Gastroesophageal sphincter (tissue), 4 donors: ENCODE measurements at regions not wholly inside any gene's neighbourhood (a gene's known extent, or its start where the extent isn't known, plus 50 kb on each side); places are given as distances from the start of the nearest gene placed in this dataset.

Experiments
- ATAC-seq: fragments of 150-250 bp; one replicate; pipeline ENCODE4 v1.9.1; 2016; ENCODE audit warnings: mild to moderate bottlenecking, moderate library complexity
- H3K27ac ChIP-seq, 4 donors: fragments of 200-600 bp; sonication (generic) in 3 of 4; 1 replicate in 3 of 4; 2 replicates in 1 of 4; pipeline ENCODE4 v1.5.1; 2016 to 2019
- H3K27me3 ChIP-seq: fragments of 200-600 bp; sonication (generic); one replicate; pipeline ENCODE4 v1.5.1; 2019
- H3K36me3 ChIP-seq, 2 donors: fragments of 200-600 bp; sonication (generic); one replicate each; pipeline ENCODE4 v1.5.1; 2019; ENCODE audit warnings: control low read depth in 1 of 2
- H3K4me1 ChIP-seq, 3 donors: fragments of 200-600 bp; sonication (generic); 1 replicate in 2 of 3; 2 replicates in 1 of 3; pipeline ENCODE4 v1.5.1; 2016 to 2019; ENCODE audit warnings: control low read depth in 2 of 3
- H3K4me3 ChIP-seq, 2 donors: fragments of 200-600 bp; sonication (generic); one replicate each; pipeline ENCODE4 v1.5.1; 2019; ENCODE audit warnings: mild to moderate bottlenecking in 1 of 2, moderate library complexity in 1 of 2
- H3K9me3 ChIP-seq, 3 donors: fragments of 200-600 bp; sonication (generic); one replicate each; pipeline ENCODE4 v1.5.1; 2017 to 2019; ENCODE audit warnings: control low read depth in 2 of 3
- CTCF ChIP-seq, 4 experiments: fragments of 200-600 bp in 2 of 4; fragments of 450-650 bp in 2 of 4; sonication (generic) in 1 of 4; IDR thresholded peaks; one replicate each; pipeline ENCODE4 v1.5.1; 2017 to 2019; ENCODE audit warnings: antibody characterized with exemption in 4 of 4, mild to moderate bottlenecking in 2 of 4, moderate library complexity in 2 of 4
- EP300 ChIP-seq: sonication (generic); formaldehyde crosslinking; IDR thresholded peaks from one replicate; pipeline ENCODE4 v1.6.1; 2017; ENCODE audit warnings: antibody characterized with exemption, mild to moderate bottlenecking
- POLR2A ChIP-seq, 2 donors: fragments of 450-650 bp; IDR thresholded peaks; one replicate each; pipeline ENCODE4 v1.6.1; 2017; ENCODE audit warnings: antibody characterized with exemption in 2 of 2, mild to moderate bottlenecking in 2 of 2, moderate library complexity in 1 of 2
- POLR2AphosphoS5 ChIP-seq: sonication (generic); formaldehyde crosslinking; IDR thresholded peaks from one replicate; pipeline ENCODE4 v1.6.1; 2017; ENCODE audit warnings: antibody characterized with exemption
- WGBS, 2 donors: methylation state at CpG; one replicate each; pipeline ENCODE4 v1.1.5; 2018; ENCODE audit warnings: low coverage in 1 of 2; 5-methylcytosine and 5-hydroxymethylcytosine counted together

- no peaks in the 10 kb centered on the region for H3K27me3 ChIP-seq
- no peak overlapping the region for H3K27ac ChIP-seq
- no peak overlapping the region for H3K4me3 ChIP-seq
- no peak for ATAC-seq
- H3K4me1 ChIP-seq = no peaks in the 10 kb centered on the region
- TF ChIP-seq CTCF (IDR thresholded peaks at IDR 0.05) (no peak), POLR2A (IDR thresholded peaks at IDR 0.05) (no peak), POLR2AphosphoS5 (no peak), EP300 (no peak)
- H3K9me3 ChIP-seq = no peaks in the 10 kb centered on the region
- no peaks in the 10 kb centered on the region for H3K36me3 ChIP-seq
Measured at GRCh38 chr12:78721906-78722305, 142.7 kb upstream of the SYT1 start.

GRCh38 chr12:78725033-78725432 lies 139.5 kb upstream of the SYT1 start:
- no peak for ATAC-seq
- no peaks in the 10 kb centered on the region for H3K9me3 ChIP-seq
- no peak overlapping the region for H3K27ac ChIP-seq
- WGBS, 2 donors = 61 to 67% methylated on average over 1 of the region's 1 CpG
- no peaks in the 10 kb centered on the region for H3K4me1 ChIP-seq
- no peaks in the 10 kb centered on the region for H3K36me3 ChIP-seq
- no peak overlapping the region for H3K4me3 ChIP-seq
- no peak for TF ChIP-seq EP300
- TF ChIP-seq POLR2AphosphoS5 = no peak
- TF ChIP-seq CTCF (IDR thresholded peaks at IDR 0.05) = no peak
- TF ChIP-seq POLR2A (IDR thresholded peaks at IDR 0.05) = no peak
- no peaks in the 10 kb centered on the region for H3K27me3 ChIP-seq

GRCh38 chr12:78725951-78726580 lies 138.5 kb upstream of the SYT1 start:
- H3K4me3 ChIP-seq = no peak overlapping the region
- H3K36me3 ChIP-seq = no peaks in the 10 kb centered on the region
- no peak for ATAC-seq
- H3K27ac ChIP-seq = no peak overlapping the region
- TF ChIP-seq EP300 = no peak
- TF ChIP-seq POLR2A (IDR thresholded peaks at IDR 0.05) = no peak
- TF ChIP-seq CTCF (IDR thresholded peaks at IDR 0.05) = no peak
- H3K27me3 ChIP-seq = no peaks in the 10 kb centered on the region
- WGBS, 2 donors = 37 to 55% methylated on average over 3 of the region's 3 CpGs
- H3K9me3 ChIP-seq = no peaks in the 10 kb centered on the region
- no peaks in the 10 kb centered on the region for H3K4me1 ChIP-seq

- H3K27ac ChIP-seq = no peak overlapping the region
- TF ChIP-seq POLR2AphosphoS5 (no peak), EP300 (no peak)
- H3K36me3 ChIP-seq = no peaks in the 10 kb centered on the region
- 43 to 81% methylated on average over 1 to 2 of the region's 2 CpGs for WGBS, 2 donors
- H3K27me3 ChIP-seq = no peaks in the 10 kb centered on the region
- no peak for ATAC-seq
- no peaks in the 10 kb centered on the region for H3K9me3 ChIP-seq
- no peaks in the 10 kb centered on the region for H3K4me1 ChIP-seq
- no peak overlapping the region for H3K4me3 ChIP-seq
Measured at GRCh38 chr12:78726854-78727253, 137.7 kb upstream of the SYT1 start.

- no peaks in the 10 kb centered on the region for H3K4me1 ChIP-seq
- no peaks in the 10 kb centered on the region for H3K9me3 ChIP-seq
- WGBS, 2 donors = 100% methylated on average over 1 of the region's 1 CpG; no CpG with 5 or more reads in 1 of the 2 donors
- no peaks in the 10 kb centered on the region for H3K36me3 ChIP-seq
- no peak for ATAC-seq
- TF ChIP-seq CTCF (IDR thresholded peaks at IDR 0.05) (no peak), POLR2A (IDR thresholded peaks at IDR 0.05) (no peak), EP300 (no peak)
- H3K27ac ChIP-seq = no peak overlapping the region
- H3K27me3 ChIP-seq = no peaks in the 10 kb centered on the region
- H3K4me3 ChIP-seq = no peak overlapping the region
Measured at GRCh38 chr12:78732481-78732880, 132.1 kb upstream of the SYT1 start.
